Adipose tissue (tissue), 3 donors: ENCODE measurements at regions not wholly inside any gene's neighbourhood (a gene's known extent, or its start where the extent isn't known, plus 50 kb on each side); places are given as distances from the start of the nearest gene placed in this dataset.
"Not testable (repeated sequence)": the region's sequence is repeated elsewhere in the genome, so short reads cannot be mapped to it uniquely, and the experiment has no call there.

ENCODE experiments used
- H3K27ac ChIP-seq: one replicate; pipeline ENCODE4 v1.5.1; 2013; ENCODE audit warnings: low read depth, low read length
- WGBS, 3 donors: extraction: QIAGEN DNeasy Blood & Tissue Kit; methylation state at CpG; one replicate each; pipeline ENCODE4 v1.1.7; 2013; 5-methylcytosine and 5-hydroxymethylcytosine counted together
- donor health status: healthy with polysubstance abuse.
- donor health status: Bipolar disorder and iron deficiency.
- donor health status: healthy.

GRCh38 chr2:128644156-128644555, 325.5 kb upstream of the HS6ST1 start:
- 63 to 87% (median 87%) methylated on average over 6 of the region's 6 CpGs for WGBS, 3 donors

GRCh38 chr2:128644718-128645256, 326.1 kb upstream of the HS6ST1 start:
- 49 to 63% (median 60%) methylated on average over 2 of the region's 2 CpGs for WGBS, 3 donors
- H3K27ac ChIP-seq = no peak overlapping the region

More at GRCh38 chr2:128644156-128644555, 325.5 kb upstream of the HS6ST1 start:
- H3K27ac ChIP-seq = no peak overlapping the region

- 82 to 94% (median 92%) methylated on average over 6 of the region's 6 CpGs for WGBS, 3 donors
- no peak overlapping the region for H3K27ac ChIP-seq
Observed at GRCh38 chr2:128645631-128646030, 327.0 kb upstream of the HS6ST1 start.

GRCh38 chr2:128646091-128646490, 327.4 kb upstream of the HS6ST1 start:
- 93 to 95% (median 94%) methylated on average over 11 of the region's 11 CpGs for WGBS, 3 donors
- no peak overlapping the region for H3K27ac ChIP-seq

GRCh38 chr2:128646691-128647090, 328.0 kb upstream of the HS6ST1 start:
- 71 to 79% (median 77%) methylated on average over 3 of the region's 3 CpGs for WGBS, 3 donors
- H3K27ac ChIP-seq = no peak overlapping the region

GRCh38 chr2:128651000-128651399, 332.3 kb upstream of the HS6ST1 start:
- 51 to 79% (median 59%) methylated on average over 2 of the region's 2 CpGs for WGBS, 3 donors
- no peak overlapping the region for H3K27ac ChIP-seq

GRCh38 chr2:128654408-128654807, 335.7 kb upstream of the HS6ST1 start:
- 46 to 67% (median 57%) methylated on average over 5 of the region's 5 CpGs for WGBS, 3 donors
- H3K27ac ChIP-seq = no peak overlapping the region

GRCh38 chr2:128660836-128661235, 342.2 kb upstream of the HS6ST1 start:
- 76 to 89% (median 81%) methylated on average over 6 of the region's 6 CpGs for WGBS, 3 donors
- H3K27ac ChIP-seq = no peak overlapping the region

- WGBS, 3 donors = 60 to 88% (median 86%) methylated on average over 5 of the region's 5 CpGs
Observed at GRCh38 chr2:128661311-128661710, 342.6 kb upstream of the HS6ST1 start.

GRCh38 chr2:128662051-128662471, 343.4 kb upstream of the HS6ST1 start:
- WGBS, 3 donors = 43 to 61% (median 48%) methylated on average over 8 of the region's 8 CpGs
- H3K27ac ChIP-seq = no peak overlapping the region

More at GRCh38 chr2:128661311-128661710, 342.6 kb upstream of the HS6ST1 start:
- H3K27ac ChIP-seq = no peak overlapping the region

GRCh38 chr2:128663371-128664050, 344.8 kb upstream of the HS6ST1 start:
- no peak overlapping the region for H3K27ac ChIP-seq
- 88 to 94% (median 91%) methylated on average over 12 of the region's 12 CpGs for WGBS, 3 donors

- 60 to 72% (median 63%) methylated on average over 4 of the region's 4 CpGs for WGBS, 3 donors
- H3K27ac ChIP-seq = no peak overlapping the region
Observed at GRCh38 chr2:128664499-128664971, 345.9 kb upstream of the HS6ST1 start.

GRCh38 chr2:128665113-128665512, 346.4 kb upstream of the HS6ST1 start:
- no peak overlapping the region for H3K27ac ChIP-seq
- 94 to 97% (median 96%) methylated on average over 4 of the region's 4 CpGs for WGBS, 3 donors

- H3K27ac ChIP-seq = no peak overlapping the region
- whole genome bisulfite sequencing, 3 donors = 87 to 94% (median 92%) methylated on average over 6 of the region's 6 CpGs
Observed at GRCh38 chr2:128666596-128666995, 347.9 kb upstream of the HS6ST1 start.

GRCh38 chr2:128667391-128667790, 348.7 kb upstream of the HS6ST1 start:
- 81 to 93% (median 90%) methylated on average over 7 of the region's 7 CpGs for WGBS, 3 donors
- H3K27ac ChIP-seq = no peak overlapping the region

GRCh38 chr2:128668946-128669345, 350.3 kb upstream of the HS6ST1 start:
- 75 to 79% (median 79%) methylated on average over 2 of the region's 2 CpGs for WGBS, 3 donors
- no peak overlapping the region for H3K27ac ChIP-seq

GRCh38 chr2:128670066-128670465, 351.4 kb upstream of the HS6ST1 start:
- no peak overlapping the region for H3K27ac ChIP-seq
- WGBS, 3 donors = 87 to 100% (median 90%) methylated on average over 1 of the region's 1 CpG

GRCh38 chr2:128671981-128672757, 353.5 kb upstream of the HS6ST1 start:
- H3K27ac ChIP-seq = not testable (repeated sequence)
- WGBS, 3 donors = 88 to 95% (median 95%) methylated on average over 22 to 36 of the region's 36 CpGs

- WGBS, 3 donors = 84 to 90% (median 90%) methylated on average over 12 of the region's 12 CpGs
Observed at GRCh38 chr2:128679680-128680079, 361.0 kb upstream of the HS6ST1 start.

More at GRCh38 chr2:128679680-128680079, 361.0 kb upstream of the HS6ST1 start:
- not testable (repeated sequence) for H3K27ac ChIP-seq
